Chondrocyte (in vitro differentiated cells): ENCODE measurements at regions not wholly inside any gene's neighbourhood (a gene's known extent, or its start where the extent isn't known, plus 50 kb on each side); places are given as distances from the start of the nearest gene placed in this dataset.

Experiments used
- DNase-seq: peaks from one replicate; pipeline ENCODE4 v3.0.0; 2021; ENCODE audit warnings: mixed read lengths, low spot score
- H3K27ac Mint-ChIP-seq: one replicate; pipeline ENCODE4 v1.8.0; 2021; ENCODE audit warnings: mild to moderate bottlenecking, moderate library complexity, mixed read lengths; ENCODE audit not compliant: unreplicated experiment
- H3K27me3 Mint-ChIP-seq: 2 replicates; pipeline ENCODE4 v1.8.0; 2021; ENCODE audit warnings: low read depth, mixed read lengths
- H3K36me3 Mint-ChIP-seq: 2 replicates; pipeline ENCODE4 v1.8.0; 2021; ENCODE audit warnings: low read depth, mixed read lengths
- H3K4me1 Mint-ChIP-seq: 2 replicates; pipeline ENCODE4 v1.8.0; 2021; ENCODE audit warnings: low read depth, mild to moderate bottlenecking, mixed read lengths
- H3K4me3 Mint-ChIP-seq: one replicate; pipeline ENCODE4 v1.8.0; 2021; ENCODE audit warnings: mild to moderate bottlenecking, moderate library complexity, mixed read lengths; ENCODE audit not compliant: unreplicated experiment
- H3K9me3 Mint-ChIP-seq: 2 replicates; pipeline ENCODE4 v1.8.0; 2021; ENCODE audit warnings: low read depth, mixed read lengths
- TF ChIP-seq, protein P1 (sequence below): fragments of 200-600 bp; sonication (generic); IDR thresholded peaks from 2 replicates; pipeline ENCODE4 v1.5.0; 2021; ENCODE audit warnings: antibody characterized with exemption, mild to moderate bottlenecking, moderate library complexity

- TF ChIP-seq, protein P1, sequence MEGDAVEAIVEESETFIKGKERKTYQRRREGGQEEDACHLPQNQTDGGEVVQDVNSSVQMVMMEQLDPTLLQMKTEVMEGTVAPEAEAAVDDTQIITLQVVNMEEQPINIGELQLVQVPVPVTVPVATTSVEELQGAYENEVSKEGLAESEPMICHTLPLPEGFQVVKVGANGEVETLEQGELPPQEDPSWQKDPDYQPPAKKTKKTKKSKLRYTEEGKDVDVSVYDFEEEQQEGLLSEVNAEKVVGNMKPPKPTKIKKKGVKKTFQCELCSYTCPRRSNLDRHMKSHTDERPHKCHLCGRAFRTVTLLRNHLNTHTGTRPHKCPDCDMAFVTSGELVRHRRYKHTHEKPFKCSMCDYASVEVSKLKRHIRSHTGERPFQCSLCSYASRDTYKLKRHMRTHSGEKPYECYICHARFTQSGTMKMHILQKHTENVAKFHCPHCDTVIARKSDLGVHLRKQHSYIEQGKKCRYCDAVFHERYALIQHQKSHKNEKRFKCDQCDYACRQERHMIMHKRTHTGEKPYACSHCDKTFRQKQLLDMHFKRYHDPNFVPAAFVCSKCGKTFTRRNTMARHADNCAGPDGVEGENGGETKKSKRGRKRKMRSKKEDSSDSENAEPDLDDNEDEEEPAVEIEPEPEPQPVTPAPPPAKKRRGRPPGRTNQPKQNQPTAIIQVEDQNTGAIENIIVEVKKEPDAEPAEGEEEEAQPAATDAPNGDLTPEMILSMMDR = peak; percentile 19
- H3K4me3 Mint-ChIP-seq = no peak overlapping the region
- H3K27me3 Mint-ChIP-seq = peaks cover 2% of the 10 kb centered on the region
- H3K9me3 Mint-ChIP-seq = no peaks in the 10 kb centered on the region
- DNase-seq = no peak
- no peak overlapping the region for H3K27ac Mint-ChIP-seq
- H3K36me3 Mint-ChIP-seq = no peaks in the 10 kb centered on the region
- no peaks in the 10 kb centered on the region for H3K4me1 Mint-ChIP-seq
Observed at GRCh38 chr4:162560073-162560472, 396.3 kb upstream of the FSTL5 start.

DNA sequence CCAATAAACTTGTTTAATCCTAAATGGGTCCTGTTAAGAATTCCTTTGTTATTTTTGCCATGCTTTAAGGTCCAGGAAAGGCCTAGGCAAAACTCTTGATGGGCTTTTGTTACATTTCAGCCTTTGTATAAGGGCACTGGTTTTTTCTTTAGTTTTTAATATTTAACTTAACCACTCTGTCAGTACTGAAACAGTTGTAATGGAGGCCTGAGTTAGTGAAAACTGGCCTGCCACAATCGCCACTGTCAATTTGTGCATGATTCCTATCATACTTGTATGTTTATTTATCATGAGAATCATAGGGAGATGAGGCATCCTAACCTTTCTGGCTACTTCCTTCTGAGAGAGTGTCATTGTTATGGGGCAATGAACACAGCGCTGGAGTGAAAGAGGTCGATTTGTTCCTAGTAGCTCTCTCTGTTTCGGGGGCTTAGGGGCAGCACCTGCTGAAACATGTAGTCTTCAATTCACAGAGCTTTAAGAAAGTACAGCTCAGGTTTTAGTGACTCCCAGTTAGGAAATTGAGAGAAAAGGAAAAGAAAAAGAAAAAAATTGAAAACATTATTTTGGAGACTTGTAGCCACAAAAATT, 393.8 kb upstream of the FSTL5 start:
- H3K9me3 Mint-ChIP-seq = no peaks in the 10 kb centered on the region
- H3K27ac Mint-ChIP-seq = no peak overlapping the region
- no peak for DNase-seq
- TF ChIP-seq, protein P1 = no peak
- H3K4me3 Mint-ChIP-seq = no peak overlapping the region
- no peaks in the 10 kb centered on the region for H3K36me3 Mint-ChIP-seq
- no peaks in the 10 kb centered on the region for H3K27me3 Mint-ChIP-seq
- H3K4me1 Mint-ChIP-seq = no peaks in the 10 kb centered on the region

- no peak overlapping the region for H3K27ac Mint-ChIP-seq
- H3K36me3 Mint-ChIP-seq = no peaks in the 10 kb centered on the region
- H3K27me3 Mint-ChIP-seq = peaks cover 16% of the 10 kb centered on the region
- no peaks in the 10 kb centered on the region for H3K9me3 Mint-ChIP-seq
- no peak for DNase-seq
- no peak overlapping the region for H3K4me3 Mint-ChIP-seq
- H3K4me1 Mint-ChIP-seq = no peaks in the 10 kb centered on the region
- TF ChIP-seq, protein P1 = peak; percentile 46
Observed at GRCh38 chr4:162535121-162535520, 371.3 kb upstream of the FSTL5 start.

GRCh38 chr4:162523171-162523570, 359.4 kb upstream of the FSTL5 start:
- Mint-ChIP-seq H3K27me3 (peaks cover 3% of the 10 kb centered on the region), H3K4me1 (no peaks in the 10 kb centered on the region)
- DNase-seq = no peak

DNA sequence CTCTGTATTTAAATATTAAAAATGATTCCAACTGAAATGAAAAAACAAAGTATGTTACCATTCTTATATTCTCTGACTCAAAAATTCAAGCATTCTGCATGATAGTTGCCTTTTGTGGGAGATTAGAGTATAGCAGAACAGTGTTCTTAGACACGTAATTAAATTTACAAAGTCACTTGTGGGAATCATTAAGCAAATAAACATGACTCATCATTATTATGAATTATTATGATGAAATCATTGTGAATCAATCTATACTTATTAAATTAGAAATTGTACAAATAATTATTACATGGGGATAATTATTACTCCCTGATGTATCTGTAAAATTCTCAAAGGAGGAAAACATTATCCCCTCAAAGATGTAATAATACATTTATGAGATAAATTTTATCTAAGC, 358.9 kb upstream of the FSTL5 start:
- Mint-ChIP-seq H3K36me3 (no peaks in the 10 kb centered on the region), H3K4me3 (no peak overlapping the region), H3K27me3 (peaks cover 3% of the 10 kb centered on the region), H3K4me1 (no peaks in the 10 kb centered on the region), H3K9me3 (peaks cover 3% of the 10 kb centered on the region), H3K27ac (no peak overlapping the region)
- no peak for DNase-seq
- TF ChIP-seq, protein P1 = no peak

More at GRCh38 chr4:162523171-162523570, 359.4 kb upstream of the FSTL5 start:
- Mint-ChIP-seq H3K27ac (no peak overlapping the region), H3K4me3 (no peak overlapping the region), H3K36me3 (no peaks in the 10 kb centered on the region), H3K9me3 (peaks cover 3% of the 10 kb centered on the region)
- TF ChIP-seq, protein P1 = no peak
